ENCODE measurements at regions not wholly inside any gene's neighbourhood (a gene's known extent, or its start where the extent isn't known, plus 50 kb on each side); places are given as distances from the start of the nearest gene placed in this dataset.

DNA sequence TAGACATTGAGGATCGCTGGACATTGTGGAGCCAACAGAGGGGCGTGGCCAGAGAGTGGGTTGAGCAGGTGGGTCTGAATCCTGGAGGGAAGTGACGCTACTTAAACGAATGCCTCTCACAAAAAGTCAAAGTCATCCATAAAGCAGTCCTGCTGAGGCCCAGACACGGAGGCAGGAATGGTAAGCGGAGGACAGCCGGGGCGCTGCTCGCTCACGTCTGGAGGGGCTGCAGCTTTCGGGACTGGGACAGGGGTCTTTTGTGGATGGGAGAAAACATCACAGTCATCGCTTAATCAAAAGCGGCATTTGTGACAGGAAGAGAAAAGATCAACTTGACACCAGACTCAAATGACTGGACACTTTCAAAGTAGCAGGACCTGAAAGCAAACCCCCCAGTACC is 88.4 kb downstream of the PTGR3 start:
- no peak for DNase-seq
- in situ Hi-C loops (cut with MboI; ENCODE audit: low sequenced_read_pairs in 4 of 4) (no loop called here), intact Hi-C loops (cut with DNase I; ENCODE audit: low total_unique reads) (no loop called here)
- TF ChIP-seq POLR2A (IDR thresholded peaks at IDR 0.05): no peak
- TF ChIP-seq, protein P1, sequence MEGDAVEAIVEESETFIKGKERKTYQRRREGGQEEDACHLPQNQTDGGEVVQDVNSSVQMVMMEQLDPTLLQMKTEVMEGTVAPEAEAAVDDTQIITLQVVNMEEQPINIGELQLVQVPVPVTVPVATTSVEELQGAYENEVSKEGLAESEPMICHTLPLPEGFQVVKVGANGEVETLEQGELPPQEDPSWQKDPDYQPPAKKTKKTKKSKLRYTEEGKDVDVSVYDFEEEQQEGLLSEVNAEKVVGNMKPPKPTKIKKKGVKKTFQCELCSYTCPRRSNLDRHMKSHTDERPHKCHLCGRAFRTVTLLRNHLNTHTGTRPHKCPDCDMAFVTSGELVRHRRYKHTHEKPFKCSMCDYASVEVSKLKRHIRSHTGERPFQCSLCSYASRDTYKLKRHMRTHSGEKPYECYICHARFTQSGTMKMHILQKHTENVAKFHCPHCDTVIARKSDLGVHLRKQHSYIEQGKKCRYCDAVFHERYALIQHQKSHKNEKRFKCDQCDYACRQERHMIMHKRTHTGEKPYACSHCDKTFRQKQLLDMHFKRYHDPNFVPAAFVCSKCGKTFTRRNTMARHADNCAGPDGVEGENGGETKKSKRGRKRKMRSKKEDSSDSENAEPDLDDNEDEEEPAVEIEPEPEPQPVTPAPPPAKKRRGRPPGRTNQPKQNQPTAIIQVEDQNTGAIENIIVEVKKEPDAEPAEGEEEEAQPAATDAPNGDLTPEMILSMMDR (IDR thresholded peaks at IDR 0.05 in 4 of 5, conservative IDR thresholded peaks at IDR 0.05 in 1 of 5): no peak
- H3K36me3 ChIP-seq: no peaks in the 10 kb centered on the region
- no peak overlapping the region for H3K27ac ChIP-seq
- no peak for ATAC-seq
- no peak overlapping the region for H3K4me3 ChIP-seq
- H3K9me3 ChIP-seq: no peaks in the 10 kb centered on the region
- no peaks in the 10 kb centered on the region for H3K4me1 ChIP-seq
- H3K27me3 ChIP-seq: no peaks in the 10 kb centered on the region

DNA sequence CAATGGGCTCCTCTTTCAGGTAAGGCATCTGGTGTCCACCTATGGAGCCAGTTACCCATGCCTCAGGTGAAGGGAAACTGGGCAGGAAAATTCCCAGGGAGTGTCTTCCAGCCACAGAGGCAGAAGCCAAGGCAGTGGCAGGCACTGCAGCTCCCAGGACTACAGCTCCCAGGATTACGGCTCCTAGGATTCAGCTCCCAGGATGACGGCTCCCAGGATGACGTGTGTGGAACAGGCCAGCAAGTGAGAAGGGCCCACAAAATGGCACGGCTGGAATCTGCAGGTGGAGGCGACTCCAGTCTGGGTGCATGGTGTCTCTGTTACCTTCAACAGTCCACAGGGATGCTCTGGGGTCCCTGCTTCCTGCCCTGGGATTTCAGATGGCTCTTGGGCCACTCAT is 92.1 kb downstream of the PTGR3 start:
- H3K27me3 ChIP-seq: no peaks in the 10 kb centered on the region
- H3K36me3 ChIP-seq: no peaks in the 10 kb centered on the region
- no peak for TF ChIP-seq POLR2A (IDR thresholded peaks at IDR 0.05)
- TF ChIP-seq, protein P1 (IDR thresholded peaks at IDR 0.05 in 4 of 5, conservative IDR thresholded peaks at IDR 0.05 in 1 of 5): no peak
- no peak for ATAC-seq
- no peaks in the 10 kb centered on the region for H3K9me3 ChIP-seq
- no peak overlapping the region for H3K27ac ChIP-seq
- no peaks in the 10 kb centered on the region for H3K4me1 ChIP-seq
- in situ Hi-C loops (cut with MboI; ENCODE audit: low sequenced_read_pairs in 4 of 4) (no loop called here), intact Hi-C loops (cut with DNase I; ENCODE audit: low total_unique reads) (no loop called here)
- no peak for DNase-seq
- no peak overlapping the region for H3K4me3 ChIP-seq

DNA sequence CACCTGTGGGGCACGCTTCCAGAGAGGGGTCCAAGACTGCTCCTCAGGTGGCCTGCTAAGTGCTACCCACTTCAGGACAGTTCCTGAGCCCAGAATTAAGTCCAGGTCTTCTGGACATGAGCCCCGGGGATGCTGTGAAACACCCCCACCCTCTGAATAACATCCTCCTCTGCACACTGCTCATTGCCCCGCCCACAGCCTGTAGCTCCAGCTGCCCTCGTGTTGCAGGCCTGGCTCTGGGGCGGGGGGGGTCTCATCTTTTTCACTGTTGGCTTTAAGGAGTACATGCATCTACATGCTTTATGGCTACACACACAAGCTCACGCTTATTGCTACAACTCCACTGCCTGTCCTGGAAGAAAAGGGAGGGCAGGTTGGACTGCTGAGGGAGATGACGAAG is 92.8 kb downstream of the PTGR3 start:
- H3K27me3 ChIP-seq: no peaks in the 10 kb centered on the region
- no peak overlapping the region for H3K27ac ChIP-seq
- no peaks in the 10 kb centered on the region for H3K36me3 ChIP-seq
- intact Hi-C loops (cut with DNase I; ENCODE audit: low total_unique reads): no loop called here
- H3K9me3 ChIP-seq: no peaks in the 10 kb centered on the region
- no peak for TF ChIP-seq POLR2A (IDR thresholded peaks at IDR 0.05)
- TF ChIP-seq, protein P1 (IDR thresholded peaks at IDR 0.05 in 4 of 5, conservative IDR thresholded peaks at IDR 0.05 in 1 of 5): no peak
- no peak overlapping the region for H3K4me3 ChIP-seq
- no peaks in the 10 kb centered on the region for H3K4me1 ChIP-seq
- ATAC-seq (no peak), DNase-seq (no peak)
- in situ Hi-C loops (cut with MboI; ENCODE audit: low sequenced_read_pairs in 4 of 4): no loop called here

DNA sequence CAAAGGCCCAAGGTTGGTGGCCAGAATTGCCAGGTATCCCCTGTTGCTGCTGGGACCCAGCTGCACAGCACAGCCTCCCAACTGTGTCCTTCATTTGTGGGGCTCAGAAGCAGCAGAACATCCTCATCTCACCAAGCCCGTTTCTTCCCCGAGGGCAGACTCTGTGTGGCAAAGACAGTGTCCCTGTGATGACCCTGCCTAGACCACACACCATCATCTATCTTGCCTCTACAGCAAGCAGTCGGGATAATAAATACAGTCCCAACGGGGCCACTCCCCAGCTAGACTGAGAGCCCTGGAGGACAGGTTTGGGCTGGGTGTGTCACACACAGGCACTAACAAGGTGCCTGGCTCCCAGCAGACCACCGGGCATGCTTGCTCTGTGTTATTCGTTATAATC is 93.4 kb downstream of the PTGR3 start:
- intact Hi-C loops (cut with DNase I; ENCODE audit: low total_unique reads): no loop called here
- H3K27me3 ChIP-seq: no peaks in the 10 kb centered on the region
- ATAC-seq (no peak), DNase-seq (no peak)
- H3K4me3 ChIP-seq: no peak overlapping the region
- H3K4me1 ChIP-seq: no peaks in the 10 kb centered on the region
- no peak for TF ChIP-seq POLR2A (IDR thresholded peaks at IDR 0.05)
- no peaks in the 10 kb centered on the region for H3K9me3 ChIP-seq
- no peaks in the 10 kb centered on the region for H3K36me3 ChIP-seq
- no peak overlapping the region for H3K27ac ChIP-seq
- in situ Hi-C loops (cut with MboI; ENCODE audit: low sequenced_read_pairs in 4 of 4): no loop called here

All from gastrocnemius medialis (tissue), 4 donors.